Central memory CD4-positive, alpha-beta T cell (primary cell): ENCODE measurements at regions not wholly inside any gene's neighbourhood (a gene's known extent, or its start where the extent isn't known, plus 50 kb on each side); places are given as distances from the start of the nearest gene placed in this dataset.
"Not testable (repeated sequence)": the region's sequence is repeated elsewhere in the genome, so short reads cannot be mapped to it uniquely, and the experiment has no call there.

Source experiments
- DNase-seq: peaks from one replicate; pipeline ENCODE4 v3.0.0; 2022

GRCh38 chr2:185393091-185393490 lies 345.5 kb upstream of the FSIP2 start:
- DNase-seq, result no peak

DNA sequence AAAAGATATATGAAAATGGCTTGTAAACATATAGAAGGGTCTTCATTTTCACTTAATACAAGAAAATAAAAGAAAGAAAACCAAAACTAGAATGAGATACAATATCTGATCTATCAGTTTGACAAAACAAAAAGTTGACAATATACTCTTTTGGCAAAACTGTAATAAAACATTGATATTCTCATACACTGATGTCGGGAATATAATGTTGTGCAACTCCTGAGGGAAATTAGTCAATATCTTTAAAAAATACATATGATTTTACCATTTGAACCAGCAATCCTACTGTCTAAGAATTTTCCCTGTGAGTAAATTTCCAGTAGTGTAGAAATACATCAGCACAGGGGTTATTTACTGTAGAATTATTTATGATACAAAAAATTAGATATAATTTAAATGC lies 336.1 kb upstream of the FSIP2 start:
- no peak for DNase-seq

- DNase-seq, result no peak
These were observed 334.0 kb upstream of the FSIP2 start for GRCh38 chr2:185404578-185404977.

DNA sequence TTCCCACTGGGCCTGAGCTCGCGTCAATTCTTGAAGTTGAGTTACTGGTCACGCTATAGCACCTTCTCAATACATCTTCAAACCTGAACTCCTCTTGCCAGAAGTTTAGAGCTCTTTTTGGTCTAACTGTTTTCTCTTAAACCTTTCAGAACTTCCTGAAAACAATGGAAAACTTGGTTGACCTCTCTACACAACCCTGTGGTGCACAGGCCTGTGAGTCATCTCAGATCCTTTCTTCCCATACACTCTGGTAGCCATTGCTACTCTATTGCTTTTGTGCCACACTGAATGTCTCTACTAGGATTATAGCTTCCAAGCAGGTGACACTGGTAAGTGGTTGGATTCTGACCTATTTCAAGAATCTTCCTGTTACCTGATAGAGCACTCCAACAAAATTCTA lies 321.5 kb upstream of the FSIP2 start:
- DNase-seq, result no peak

- DNase-seq, result no peak
These were observed 320.9 kb upstream of the FSIP2 start for GRCh38 chr2:185417688-185418087.

DNA sequence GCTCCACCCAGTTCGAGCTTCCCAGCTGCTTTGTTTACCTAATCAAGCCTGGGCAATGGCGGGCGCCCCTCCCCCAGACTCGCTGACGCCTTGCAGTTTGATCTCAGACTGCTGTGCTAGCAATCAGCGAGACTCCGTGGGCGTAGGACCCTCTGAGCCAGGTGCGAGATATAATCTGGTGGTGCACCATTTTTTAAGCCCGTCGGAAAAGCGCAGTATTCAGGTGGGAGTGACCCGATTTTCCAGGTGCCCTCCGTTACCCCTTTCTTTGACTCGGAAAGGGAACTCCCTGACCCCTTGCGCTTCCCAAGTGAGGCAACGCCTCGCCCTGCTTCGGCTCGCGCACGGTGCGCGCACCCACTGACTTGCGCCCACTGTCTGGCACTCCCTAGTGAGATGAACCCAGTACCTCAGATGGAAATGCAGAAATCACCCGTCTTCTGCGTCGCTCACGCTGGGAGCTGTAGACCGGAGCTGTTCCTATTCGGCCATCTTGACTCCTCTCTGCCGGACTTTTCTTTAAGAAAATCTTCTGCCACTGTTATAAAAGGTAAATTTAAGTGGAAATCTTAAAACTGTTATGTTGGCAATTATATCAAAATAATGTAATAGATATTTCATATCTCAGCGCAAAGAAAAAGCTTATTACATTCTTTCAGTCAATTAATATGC lies 313.5 kb upstream of the FSIP2 start:
- DNase-seq, result peak; percentile 29

DNA sequence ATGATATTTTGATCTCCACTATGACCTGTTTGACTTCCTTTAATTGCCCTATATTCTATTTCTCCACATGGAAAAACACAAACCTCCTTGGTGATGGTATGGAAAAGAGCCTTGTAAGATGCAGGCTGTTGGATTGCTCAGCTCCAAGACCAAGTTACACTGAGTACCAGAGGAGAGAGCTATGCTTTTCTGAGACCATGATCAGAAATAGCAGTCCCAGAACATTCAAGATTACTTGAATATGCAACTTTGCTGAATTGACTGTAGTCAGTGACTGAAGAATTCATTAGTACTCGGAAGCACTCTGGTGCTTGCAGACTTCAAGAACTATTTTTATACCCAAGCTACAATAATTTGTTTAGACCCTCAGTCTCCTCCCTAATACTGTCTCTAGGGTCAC lies 310.6 kb upstream of the FSIP2 start:
- DNase-seq, result no peak

GRCh38 chr2:185433824-185434223 lies 304.8 kb upstream of the FSIP2 start:
- no peak for DNase-seq

DNA sequence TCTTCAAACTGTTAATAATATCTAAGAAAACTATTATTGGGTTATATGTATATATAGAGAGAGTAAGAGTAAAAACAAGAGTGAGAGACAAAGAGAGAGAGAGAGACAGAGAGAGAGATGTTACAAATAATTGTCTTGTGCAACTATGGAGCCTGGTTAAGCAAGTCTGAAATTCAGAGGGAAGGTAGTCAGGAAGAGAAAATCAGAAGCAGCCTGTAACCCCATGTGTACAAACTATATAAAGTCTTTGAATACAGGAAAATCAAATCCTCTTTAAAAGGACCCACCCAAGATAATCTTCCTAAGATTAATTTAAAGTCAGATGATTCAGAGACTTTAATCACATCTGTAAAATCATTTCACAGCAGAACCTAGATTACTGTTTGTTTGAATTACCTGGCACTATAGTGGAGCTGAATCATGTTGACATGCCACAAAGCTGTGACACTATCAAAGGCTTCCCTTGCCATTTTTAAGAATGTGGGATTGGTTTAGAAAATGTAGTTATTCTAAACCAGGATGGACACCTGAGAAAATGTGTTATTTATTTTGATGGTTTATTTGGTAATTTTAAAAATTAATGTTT lies 301.7 kb upstream of the FSIP2 start:
- DNase-seq, result no peak

GRCh38 chr2:185441486-185442005 lies 297.1 kb upstream of the FSIP2 start:
- no peak for DNase-seq

GRCh38 chr2:185456517-185456916 lies 282.1 kb upstream of the FSIP2 start:
- DNase-seq, result no peak

- DNase-seq, result no peak
These were observed 275.1 kb upstream of the FSIP2 start for GRCh38 chr2:185463481-185463880.

GRCh38 chr2:185466915-185467314 lies 271.7 kb upstream of the FSIP2 start:
- DNase-seq, result no peak

- DNase-seq, result no peak
These were observed 267.2 kb upstream of the FSIP2 start for GRCh38 chr2:185471441-185471840.

- no peak for DNase-seq
These were observed 266.0 kb upstream of the FSIP2 start for GRCh38 chr2:185472574-185472973.

DNA sequence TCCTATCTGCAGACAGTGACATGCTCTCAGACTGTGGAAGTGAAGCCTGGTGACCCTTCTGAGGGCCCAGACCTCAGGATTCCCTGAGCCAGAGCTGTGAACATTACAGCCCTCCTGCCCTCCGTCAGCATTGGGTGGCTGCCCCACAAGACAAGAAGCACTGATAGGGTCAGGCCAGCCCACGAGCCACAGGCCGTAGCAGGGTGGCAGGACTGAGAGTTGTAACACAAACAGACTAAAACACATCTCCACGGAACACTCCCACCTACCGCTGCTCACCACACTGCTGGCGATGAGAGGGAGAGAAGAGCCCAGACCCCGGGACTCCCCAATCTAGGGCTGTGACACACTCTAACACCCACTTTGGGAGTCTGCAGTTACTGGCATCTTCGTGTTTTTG lies 264.8 kb upstream of the FSIP2 start:
- DNase-seq, result no peak

DNA sequence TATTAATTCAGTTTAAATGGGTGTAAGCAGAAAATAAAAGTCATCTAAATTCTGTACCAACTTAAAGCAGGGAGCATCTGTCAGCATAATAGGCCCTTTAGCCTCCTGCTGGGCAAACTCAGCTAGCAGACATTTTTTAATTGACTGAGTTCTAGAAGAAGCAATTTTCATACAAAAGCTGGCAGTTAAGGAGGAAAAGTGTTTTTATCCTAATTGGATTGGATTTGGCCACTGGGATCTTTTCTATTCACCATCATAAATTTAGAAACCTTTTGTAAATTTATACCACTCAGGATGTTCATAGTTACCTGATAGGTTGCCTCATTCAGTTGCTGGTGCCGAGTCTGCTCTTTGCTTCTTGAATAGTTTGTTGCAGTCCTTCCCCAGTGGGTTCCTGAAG lies 262.7 kb upstream of the FSIP2 start:
- no peak for DNase-seq

DNA sequence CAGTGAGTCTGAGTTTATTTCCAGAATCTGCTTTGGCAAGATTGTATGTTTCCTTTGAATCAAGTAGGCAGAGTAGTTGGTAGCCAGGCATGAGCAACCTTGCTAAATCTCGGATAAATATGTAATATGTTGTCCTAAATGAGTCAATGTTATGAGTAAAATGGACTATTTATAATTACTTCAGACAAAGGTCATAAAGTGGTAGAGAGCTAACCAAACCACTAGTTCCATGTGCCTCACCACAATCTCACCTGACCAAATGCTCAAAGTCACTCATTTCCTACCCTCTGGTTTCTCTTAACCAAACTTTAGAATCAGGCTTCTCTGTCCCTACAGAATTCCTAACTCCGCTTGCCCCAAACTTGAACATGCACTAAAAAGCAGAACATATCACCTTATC lies 261.2 kb upstream of the FSIP2 start:
- DNase-seq, result no peak

GRCh38 chr2:185484602-185485001 lies 254.0 kb upstream of the FSIP2 start:
- DNase-seq, result no peak

DNA sequence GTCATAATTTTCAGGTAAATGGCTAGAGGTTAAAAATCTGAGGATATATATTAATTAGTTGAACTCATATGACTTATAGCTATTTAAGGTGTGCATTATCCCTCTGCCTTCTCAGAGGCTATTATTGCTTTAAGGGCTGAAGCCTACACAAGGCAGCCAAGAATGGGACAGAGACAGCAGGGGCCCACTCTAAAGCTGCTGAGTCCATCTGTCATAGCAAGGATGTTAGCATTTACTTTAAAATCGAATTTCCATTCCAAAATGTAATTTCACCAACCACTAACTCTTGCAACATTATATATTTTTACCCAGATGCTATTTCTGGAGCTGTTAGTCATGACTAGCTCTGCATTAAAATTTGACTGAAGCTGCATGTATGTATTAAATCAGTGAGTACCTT lies 236.3 kb upstream of the FSIP2 start:
- DNase-seq, result no peak

GRCh38 chr2:185507719-185508118 lies 230.9 kb upstream of the FSIP2 start:
- no peak for DNase-seq

DNA sequence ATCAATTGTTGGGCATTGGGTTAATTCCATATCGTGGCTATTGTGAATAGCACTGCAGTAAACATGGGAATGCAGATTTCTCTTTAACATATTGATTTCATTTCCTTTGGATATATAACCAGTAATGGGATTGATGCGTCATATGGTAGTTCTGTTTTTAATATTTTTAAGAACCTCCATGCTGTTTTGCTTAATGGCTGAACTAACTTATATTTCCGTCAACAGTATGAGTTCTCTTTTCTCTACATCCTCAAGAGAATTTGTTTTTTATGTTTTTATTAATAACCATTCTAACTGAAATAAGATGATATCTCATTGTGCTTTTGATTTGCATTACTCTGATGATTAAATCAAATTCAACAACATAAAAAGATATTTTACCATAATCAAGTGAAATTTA lies 228.5 kb upstream of the FSIP2 start:
- no peak for DNase-seq

DNA sequence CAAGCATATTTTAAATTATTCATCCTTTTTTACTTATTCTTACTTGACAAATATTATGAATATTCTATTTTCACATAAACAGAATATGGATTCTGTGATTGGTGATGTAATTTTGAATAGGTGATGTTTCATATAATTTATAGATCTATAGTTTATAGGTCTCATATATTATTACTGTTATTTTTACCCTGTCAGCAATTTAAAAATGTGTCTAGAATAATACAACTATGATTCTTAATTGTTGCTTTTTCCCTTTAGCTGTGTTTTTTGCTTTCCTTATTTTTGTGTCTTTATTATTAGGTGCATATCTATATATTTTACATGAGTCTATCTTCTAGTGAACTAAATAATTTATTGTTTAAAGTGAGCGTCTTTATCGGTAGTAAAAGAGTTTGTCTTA lies 226.7 kb upstream of the FSIP2 start:
- DNase-seq, result no peak

GRCh38 chr2:185522472-185522871 lies 216.1 kb upstream of the FSIP2 start:
- DNase-seq, result no peak

DNA sequence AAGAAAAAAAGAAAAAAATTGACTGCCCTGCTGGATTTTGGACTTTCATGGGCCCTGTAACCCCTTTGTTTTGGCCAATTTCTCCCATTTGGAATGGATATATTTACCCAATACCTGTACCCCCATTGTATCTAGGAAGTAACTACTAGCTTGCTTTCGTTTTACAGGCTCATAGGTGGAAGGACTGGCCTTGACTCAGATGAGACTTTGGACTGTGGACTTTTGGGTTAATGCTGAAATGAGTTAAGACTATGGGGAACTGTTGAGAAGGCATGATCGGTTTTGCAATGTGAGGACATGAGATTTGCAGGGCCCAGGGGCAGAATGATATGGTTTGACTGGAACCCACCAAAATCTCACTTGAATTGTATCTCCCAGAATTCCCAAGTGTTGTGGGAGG lies 214.4 kb upstream of the FSIP2 start:
- DNase-seq, result not testable (repeated sequence)
